ENCODE measurements at regions not wholly inside any gene's neighbourhood (a gene's known extent, or its start where the extent isn't known, plus 50 kb on each side); places are given as distances from the start of the nearest gene placed in this dataset.

GRCh38 chr4:128583753-128584712 is 225.5 kb upstream of the JADE1 start:
- DNase-seq (ENCODE audit: low read depth): peak; percentile 60
- peak; percentile 25 for TF ChIP-seq CTCF (conservative IDR thresholded peaks at IDR 0.05; ENCODE audit: low read length)
- H3K4me3 ChIP-seq (ENCODE audit: low read length): no peak overlapping the region

DNA sequence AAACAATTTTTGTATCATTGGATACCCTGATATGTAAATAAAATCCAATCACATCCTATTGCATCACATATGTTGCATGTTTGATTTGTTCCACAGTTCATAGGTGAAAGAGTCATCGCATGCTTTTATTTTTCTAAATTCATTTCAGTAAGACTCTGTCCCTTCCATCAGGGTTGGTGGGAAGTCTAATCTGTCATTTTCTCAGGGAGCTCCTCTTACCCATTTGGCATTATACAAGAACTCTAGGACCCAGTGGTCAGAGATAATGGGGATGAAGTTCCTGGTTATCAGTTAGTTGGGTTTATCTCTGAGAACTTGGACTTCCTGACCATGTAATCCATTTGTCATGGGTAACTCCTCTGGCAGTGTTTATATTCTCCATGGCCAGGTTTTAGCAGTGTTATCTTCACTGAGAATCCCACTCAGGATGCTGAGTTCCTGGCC is 227.1 kb upstream of the JADE1 start:
- no peak overlapping the region for H3K4me3 ChIP-seq (ENCODE audit: low read length)
- DNase-seq (ENCODE audit: low read depth): no peak
- no peak for TF ChIP-seq CTCF (conservative IDR thresholded peaks at IDR 0.05; ENCODE audit: low read length)

DNA sequence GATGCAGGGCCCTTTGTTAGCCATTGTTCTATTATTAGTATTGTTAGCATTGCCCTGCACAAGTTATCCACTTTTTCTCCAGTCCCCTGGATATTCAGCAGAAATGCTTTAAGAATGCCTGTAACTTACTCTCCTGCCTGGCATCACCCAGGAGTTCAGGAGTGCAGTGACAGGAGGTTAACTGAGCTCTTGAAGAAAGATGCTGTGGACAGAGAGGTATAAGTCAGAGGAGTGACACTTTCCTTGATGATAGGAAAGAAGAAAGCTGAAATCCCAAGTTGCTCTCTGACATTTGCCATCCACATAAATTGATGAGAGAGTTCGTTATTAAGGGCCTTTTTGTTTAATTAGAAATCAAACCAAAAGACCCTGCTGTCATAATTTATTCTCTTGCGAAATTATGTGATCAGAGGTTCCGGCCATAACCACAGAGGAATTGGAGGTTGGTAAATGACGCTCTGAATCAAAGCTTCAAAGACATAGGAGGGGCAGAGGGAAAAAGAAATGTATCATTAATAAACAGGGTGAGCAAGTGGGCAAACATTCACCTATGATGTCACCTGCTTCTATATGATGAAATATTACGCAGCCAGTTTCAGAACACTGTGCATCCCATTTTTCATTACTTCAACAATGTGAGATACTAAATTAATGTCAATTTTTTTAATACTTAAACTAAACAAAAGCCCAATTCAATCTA is 230.2 kb upstream of the JADE1 start:
- DNase-seq (ENCODE audit: low read depth): no peak
- no peak overlapping the region for H3K4me3 ChIP-seq (ENCODE audit: low read length)
- no peak for TF ChIP-seq CTCF (conservative IDR thresholded peaks at IDR 0.05; ENCODE audit: low read length)

GRCh38 chr4:128574706-128575105 is 234.8 kb upstream of the JADE1 start:
- no peak overlapping the region for H3K4me3 ChIP-seq (ENCODE audit: low read length)
- peak; percentile 54 for TF ChIP-seq CTCF (conservative IDR thresholded peaks at IDR 0.05; ENCODE audit: low read length)
- peak; percentile 42 for DNase-seq (ENCODE audit: low read depth)

DNA sequence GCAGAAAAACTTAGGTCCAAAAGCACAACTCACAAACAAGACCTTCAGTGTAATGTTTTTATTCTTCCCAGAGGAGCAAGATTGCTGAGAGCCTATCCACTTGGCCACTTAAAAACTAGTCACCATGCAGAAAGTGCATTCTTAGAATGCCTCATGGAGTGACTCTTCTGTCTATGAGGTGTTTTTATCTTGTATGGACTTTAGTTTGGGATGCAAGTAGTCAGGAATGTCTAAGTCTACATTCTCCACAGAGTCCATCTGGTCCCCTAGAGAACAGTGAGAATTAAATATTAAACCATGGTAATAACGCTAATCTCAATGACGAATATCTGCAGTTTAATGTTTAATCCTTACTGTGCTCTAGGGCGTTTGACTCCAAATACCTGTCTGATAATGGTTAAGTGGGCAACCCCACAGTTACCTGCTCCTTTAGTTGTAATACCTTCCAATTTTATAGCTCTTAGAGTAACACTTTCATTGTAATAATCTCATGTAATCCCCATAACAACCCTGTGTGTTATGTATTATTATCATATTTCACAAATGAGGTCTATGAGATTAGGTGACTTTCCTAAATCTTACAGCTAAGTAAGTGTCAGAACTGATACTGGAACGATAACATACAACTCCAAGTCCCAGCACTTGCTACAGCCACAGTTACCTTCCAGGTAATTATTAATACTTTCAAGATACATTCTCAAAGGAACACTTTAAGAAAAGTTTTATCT is 235.6 kb upstream of the JADE1 start:
- DNase-seq (ENCODE audit: low read depth): peak; percentile 93
- no peak for TF ChIP-seq CTCF (conservative IDR thresholded peaks at IDR 0.05; ENCODE audit: low read length)
- H3K4me3 ChIP-seq (ENCODE audit: low read length): no peak overlapping the region

- H3K4me3 ChIP-seq (ENCODE audit: low read length): no peak overlapping the region
- no peak for DNase-seq (ENCODE audit: low read depth)
- no peak for TF ChIP-seq CTCF (conservative IDR thresholded peaks at IDR 0.05; ENCODE audit: low read length)
Measured at GRCh38 chr4:128572778-128573241, 236.7 kb upstream of the JADE1 start.
